ENCODE measurements at regions not wholly inside any gene's neighbourhood (a gene's known extent, or its start where the extent isn't known, plus 50 kb on each side); places are given as distances from the start of the nearest gene placed in this dataset.

- TF ChIP-seq CTCF (IDR thresholded peaks at IDR 0.05 in 8 of 11, conservative IDR thresholded peaks at IDR 0.05 in 3 of 11) (no peak), POLR2A (IDR thresholded peaks at IDR 0.05) (no peak)
Observed at GRCh38 chr6:115675443-115675842, 385.2 kb downstream of the FRK start.
